ENCODE measurements at regions not wholly inside any gene's neighbourhood (a gene's known extent, or its start where the extent isn't known, plus 50 kb on each side); places are given as distances from the start of the nearest gene placed in this dataset.
"Not testable (repeated sequence)": the region's sequence is repeated elsewhere in the genome, so short reads cannot be mapped to it uniquely, and the experiment has no call there.

GRCh38 chr4:131729205-131729604 lies 1419.9 kb upstream of the PCDH10 start:
- not testable (repeated sequence) for DNase-seq (ENCODE audit: low read depth); H3K4me3 ChIP-seq (ENCODE audit: low read depth, low read length)

GRCh38 chr4:131729716-131730398 lies 1419.2 kb upstream of the PCDH10 start:
- DNase-seq (ENCODE audit: low read depth); H3K4me3 ChIP-seq (ENCODE audit: low read depth, low read length): not testable (repeated sequence)

GRCh38 chr4:131730574-131730973 lies 1418.5 kb upstream of the PCDH10 start:
- DNase-seq (ENCODE audit: low read depth); H3K4me3 ChIP-seq (ENCODE audit: low read depth, low read length): not testable (repeated sequence)

- not testable (repeated sequence) for DNase-seq (ENCODE audit: low read depth); H3K4me3 ChIP-seq (ENCODE audit: low read depth, low read length)
These were observed 1417.0 kb upstream of the PCDH10 start for GRCh38 chr4:131732034-131732630.

GRCh38 chr4:131734321-131734720 lies 1414.8 kb upstream of the PCDH10 start:
- not testable (repeated sequence) for DNase-seq (ENCODE audit: low read depth)

GRCh38 chr4:131734851-131735385 lies 1414.2 kb upstream of the PCDH10 start:
- DNase-seq (ENCODE audit: low read depth); H3K4me3 ChIP-seq (ENCODE audit: low read depth, low read length): not testable (repeated sequence)

More at GRCh38 chr4:131734321-131734720, 1414.8 kb upstream of the PCDH10 start:
- H3K4me3 ChIP-seq (ENCODE audit: low read depth, low read length) = not testable (repeated sequence)

- H3K4me3 ChIP-seq (ENCODE audit: low read depth, low read length); DNase-seq (ENCODE audit: low read depth): not testable (repeated sequence)
These were observed 1410.1 kb upstream of the PCDH10 start for GRCh38 chr4:131738991-131739390.

GRCh38 chr4:131741836-131742235 lies 1407.3 kb upstream of the PCDH10 start:
- not testable (repeated sequence) for H3K4me3 ChIP-seq (ENCODE audit: low read depth, low read length); DNase-seq (ENCODE audit: low read depth)

- not testable (repeated sequence) for DNase-seq (ENCODE audit: low read depth)
These were observed 1406.4 kb upstream of the PCDH10 start for GRCh38 chr4:131742536-131743205.

GRCh38 chr4:131743348-131743747 lies 1405.7 kb upstream of the PCDH10 start:
- not testable (repeated sequence) for H3K4me3 ChIP-seq (ENCODE audit: low read depth, low read length); DNase-seq (ENCODE audit: low read depth)

More at GRCh38 chr4:131742536-131743205, 1406.4 kb upstream of the PCDH10 start:
- H3K4me3 ChIP-seq (ENCODE audit: low read depth, low read length) = not testable (repeated sequence)

GRCh38 chr4:131747203-131747602 lies 1401.9 kb upstream of the PCDH10 start:
- not testable (repeated sequence) for H3K4me3 ChIP-seq (ENCODE audit: low read depth, low read length); DNase-seq (ENCODE audit: low read depth)

- not testable (repeated sequence) for H3K4me3 ChIP-seq (ENCODE audit: low read depth, low read length); DNase-seq (ENCODE audit: low read depth)
These were observed 1399.9 kb upstream of the PCDH10 start for GRCh38 chr4:131749224-131749623.

GRCh38 chr4:131750006-131750405 lies 1399.1 kb upstream of the PCDH10 start:
- H3K4me3 ChIP-seq (ENCODE audit: low read depth, low read length); DNase-seq (ENCODE audit: low read depth): not testable (repeated sequence)

- not testable (repeated sequence) for H3K4me3 ChIP-seq (ENCODE audit: low read depth, low read length); DNase-seq (ENCODE audit: low read depth)
These were observed 1398.6 kb upstream of the PCDH10 start for GRCh38 chr4:131750469-131750868.

GRCh38 chr4:131762234-131762633 lies 1386.9 kb upstream of the PCDH10 start:
- not testable (repeated sequence) for H3K4me3 ChIP-seq (ENCODE audit: low read depth, low read length); DNase-seq (ENCODE audit: low read depth)
